ENCODE measurements at regions not wholly inside any gene's neighbourhood (a gene's known extent, or its start where the extent isn't known, plus 50 kb on each side); places are given as distances from the start of the nearest gene placed in this dataset.

DNA sequence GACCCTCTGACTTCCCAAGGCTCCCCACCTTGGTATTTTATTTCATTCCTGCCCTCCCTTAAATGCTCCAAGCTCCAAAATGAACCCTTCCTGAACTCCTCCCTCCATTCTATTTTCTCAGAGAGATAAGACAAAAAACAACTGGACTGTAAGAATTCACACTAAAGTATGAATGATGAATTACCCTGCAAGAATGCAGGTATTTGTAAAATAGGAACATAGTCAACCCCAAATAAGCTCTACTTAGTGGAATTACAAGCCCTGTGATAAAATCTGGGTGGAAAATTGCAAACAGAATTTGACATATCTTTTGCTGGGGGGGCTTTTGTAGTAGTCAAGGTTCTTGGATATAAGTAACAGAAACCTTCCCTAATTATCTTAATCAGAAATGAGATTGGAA, 67.8 kb upstream of the GJA8 start:
- no peak for TF ChIP-seq CTCF (conservative IDR thresholded peaks at IDR 0.05; ENCODE audit: low read length)
- TF ChIP-seq EZH2phosphoT487 (IDR thresholded peaks at IDR 0.05; ENCODE audit: borderline replicate concordance): no peak

All from Loucy (cell line).